NCI-H2107 treated with DMSO at 0.1 percent for 48 hours (cell line): ENCODE measurements at regions not wholly inside any gene's neighbourhood (a gene's known extent, or its start where the extent isn't known, plus 50 kb on each side); places are given as distances from the start of the nearest gene placed in this dataset.

Experiments
- DNase-seq: peaks from one replicate; lab custom pipeline; 2025; ENCODE audit not compliant: unreplicated experiment; lab: John Stamatoyannopoulos, UW

GRCh38 chr4:4641661-4642495, 100.0 kb upstream of the STX18 start:
- DNase-seq: no peak

DNA sequence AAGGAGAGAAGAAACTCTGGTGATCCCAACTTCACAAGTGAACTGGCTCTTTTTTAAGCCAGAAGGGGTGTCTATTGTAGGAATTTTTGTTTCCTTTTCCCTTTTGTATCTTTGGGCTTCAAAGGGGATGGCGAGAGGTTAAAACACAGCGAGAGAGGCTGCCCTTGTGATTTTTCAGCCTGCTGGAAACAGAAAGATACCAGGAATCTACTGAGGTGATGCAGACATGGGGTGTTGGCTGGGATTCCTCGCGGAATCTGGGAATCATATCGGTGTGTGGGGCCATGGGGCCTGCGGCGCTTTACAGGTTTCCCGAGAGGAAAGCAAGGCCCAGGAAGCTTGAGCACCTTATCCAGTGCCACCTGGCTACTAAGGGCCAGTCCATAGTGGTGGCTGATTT, 99.4 kb upstream of the STX18 start:
- DNase-seq: no peak

DNA sequence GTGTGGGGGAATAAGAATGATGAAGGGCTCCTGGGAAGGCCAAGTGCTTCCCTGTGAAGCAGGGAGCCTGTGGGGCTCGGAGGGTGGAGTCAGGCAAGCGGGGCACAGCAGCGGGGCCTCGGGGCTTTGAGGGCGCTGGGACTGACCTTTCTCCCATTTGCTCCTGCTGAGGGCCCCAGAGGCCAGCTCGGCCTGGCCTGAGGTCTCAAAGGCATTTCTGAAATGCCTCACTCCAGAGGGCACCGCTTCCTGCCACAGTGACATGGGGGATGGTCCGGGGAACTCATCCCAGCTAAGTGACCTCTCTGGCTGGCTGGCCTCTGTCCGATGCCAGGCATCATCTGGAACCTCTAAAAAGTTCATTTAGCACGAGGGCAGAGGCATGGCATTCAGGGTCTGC, 98.8 kb upstream of the STX18 start:
- DNase-seq: no peak

DNA sequence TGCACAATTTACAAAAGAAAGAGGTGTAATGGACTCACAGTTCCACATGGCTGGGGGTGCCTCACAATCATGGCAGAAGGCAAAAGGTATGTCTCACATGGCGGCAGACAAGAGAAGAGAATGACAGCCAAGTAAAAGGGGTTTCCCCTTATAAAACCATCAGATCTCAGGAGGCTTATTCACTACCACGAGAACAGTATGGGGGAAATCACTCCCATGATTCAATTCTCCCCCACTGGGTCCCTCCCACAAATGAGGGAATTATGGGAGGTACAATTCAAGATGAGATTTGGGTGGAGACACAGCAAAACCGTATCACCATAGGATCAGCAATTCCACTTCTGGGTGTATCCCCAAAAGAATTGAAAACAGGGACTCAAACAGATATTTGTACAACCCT, 97.5 kb upstream of the STX18 start:
- no peak for DNase-seq

GRCh38 chr4:4637710-4638109, 95.9 kb upstream of the STX18 start:
- no peak for DNase-seq

- no peak for DNase-seq
Observed at GRCh38 chr4:4633431-4633830, 91.6 kb upstream of the STX18 start.

GRCh38 chr4:4631150-4631549, 89.3 kb upstream of the STX18 start:
- DNase-seq: no peak

DNA sequence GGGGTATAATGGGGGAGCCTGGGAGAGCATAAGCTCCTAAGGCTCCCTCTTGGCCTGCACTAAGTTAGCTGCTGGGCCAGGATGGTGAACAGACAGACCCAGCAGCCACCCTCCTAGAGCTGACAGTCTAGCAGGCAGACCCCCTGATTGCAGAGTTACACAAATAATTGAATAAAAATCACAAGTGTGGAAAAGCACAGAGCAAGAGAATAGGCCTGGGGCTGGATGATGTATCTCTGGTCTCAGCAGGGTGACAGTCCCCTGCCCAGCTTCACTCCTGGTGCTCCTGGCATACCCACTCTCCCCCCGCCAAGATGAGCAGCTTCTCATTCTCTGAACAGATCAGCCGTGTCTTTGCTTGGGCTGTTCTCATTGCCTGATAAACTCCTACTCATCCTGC, 86.1 kb upstream of the STX18 start:
- DNase-seq: no peak

DNA sequence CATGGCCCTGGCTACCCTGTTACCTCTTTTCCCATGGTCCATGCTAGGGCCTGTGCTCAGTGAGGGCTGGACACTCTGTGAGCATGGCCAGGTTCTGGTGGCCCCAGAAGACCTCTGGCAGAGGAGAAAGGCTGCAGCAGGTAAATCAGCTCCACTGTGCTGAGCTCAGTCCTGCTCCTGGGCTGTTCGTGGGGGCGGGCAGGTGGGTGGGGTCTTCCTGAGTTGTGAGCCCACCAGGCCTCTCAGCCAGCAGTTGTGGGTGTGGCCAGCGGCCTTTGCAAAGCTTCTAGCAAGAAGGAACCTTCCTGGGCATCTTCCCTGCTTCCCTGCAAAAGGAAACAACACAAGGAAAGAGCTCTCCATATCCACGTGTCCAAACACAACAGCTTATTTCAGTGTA, 85.3 kb upstream of the STX18 start:
- DNase-seq: no peak

GRCh38 chr4:4625488-4625887, 83.6 kb upstream of the STX18 start:
- no peak for DNase-seq

DNA sequence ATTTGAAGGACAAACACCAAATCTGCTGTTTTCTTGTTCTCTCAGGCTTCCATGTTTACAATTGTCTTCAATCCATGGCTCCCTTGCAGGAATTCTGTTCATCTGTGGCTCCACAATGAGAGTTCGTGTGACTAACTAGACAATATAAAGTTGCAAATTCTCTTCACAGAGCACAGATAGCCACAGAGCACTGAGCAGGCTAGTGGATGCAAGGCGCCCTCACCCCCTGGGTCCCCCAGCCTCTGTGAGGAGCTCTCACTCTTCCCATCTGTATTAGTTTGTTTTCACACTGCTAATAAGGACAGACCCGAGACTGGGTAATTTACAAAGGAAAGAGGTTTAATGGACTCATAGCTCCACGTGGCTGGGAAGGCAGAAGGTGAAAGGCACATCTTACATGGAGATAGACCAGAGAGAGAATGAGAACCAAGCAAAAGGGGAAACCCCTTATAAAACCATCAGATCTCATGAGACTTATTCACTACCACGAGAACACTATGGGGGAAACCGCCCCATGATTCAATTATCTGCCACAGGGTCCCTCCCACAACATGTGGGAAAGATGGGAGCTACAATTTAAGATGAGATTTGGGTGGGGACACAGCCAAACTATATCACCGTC, 82.5 kb upstream of the STX18 start:
- no peak for DNase-seq

DNA sequence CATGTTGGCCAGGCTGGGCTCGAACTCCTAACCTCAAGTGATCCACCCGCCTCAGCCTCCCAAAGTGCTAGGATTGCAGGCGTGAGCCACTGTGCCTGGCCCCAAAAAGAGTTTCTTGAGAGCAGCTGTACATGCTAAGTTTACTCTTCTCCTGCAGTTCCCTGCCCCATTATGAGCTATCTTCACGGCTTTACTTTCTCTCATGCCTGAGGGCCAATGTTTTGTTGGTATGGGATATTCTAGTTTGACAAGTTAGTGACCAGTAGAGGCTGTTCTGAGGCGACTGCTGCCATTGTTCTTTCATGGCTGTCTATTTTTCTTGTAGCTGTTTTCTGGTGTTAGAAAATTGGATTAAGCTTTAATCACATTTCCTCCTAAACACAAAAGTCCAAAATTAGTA, 78.0 kb upstream of the STX18 start:
- DNase-seq: no peak

DNA sequence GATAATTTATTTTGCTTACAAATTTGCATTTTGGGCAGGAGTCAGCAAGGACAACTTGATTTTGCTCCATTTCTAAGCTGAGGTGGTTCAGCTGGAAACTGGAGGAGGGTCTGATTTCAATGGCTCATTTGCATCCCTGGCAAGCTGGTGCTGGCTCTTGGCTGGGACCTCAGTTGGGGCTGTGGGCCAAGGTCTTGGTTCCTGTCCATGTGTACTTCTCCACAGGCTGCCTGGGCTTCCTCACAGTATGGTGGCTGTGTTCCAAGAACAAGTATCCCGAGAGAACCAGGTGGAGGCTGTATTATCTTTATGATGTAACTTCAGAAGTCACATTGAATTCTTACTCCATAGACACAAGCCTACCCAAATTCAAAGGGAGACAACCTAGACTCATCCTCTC, 77.0 kb upstream of the STX18 start:
- no peak for DNase-seq

GRCh38 chr4:4614925-4615678, 73.3 kb upstream of the STX18 start:
- DNase-seq: no peak

DNA sequence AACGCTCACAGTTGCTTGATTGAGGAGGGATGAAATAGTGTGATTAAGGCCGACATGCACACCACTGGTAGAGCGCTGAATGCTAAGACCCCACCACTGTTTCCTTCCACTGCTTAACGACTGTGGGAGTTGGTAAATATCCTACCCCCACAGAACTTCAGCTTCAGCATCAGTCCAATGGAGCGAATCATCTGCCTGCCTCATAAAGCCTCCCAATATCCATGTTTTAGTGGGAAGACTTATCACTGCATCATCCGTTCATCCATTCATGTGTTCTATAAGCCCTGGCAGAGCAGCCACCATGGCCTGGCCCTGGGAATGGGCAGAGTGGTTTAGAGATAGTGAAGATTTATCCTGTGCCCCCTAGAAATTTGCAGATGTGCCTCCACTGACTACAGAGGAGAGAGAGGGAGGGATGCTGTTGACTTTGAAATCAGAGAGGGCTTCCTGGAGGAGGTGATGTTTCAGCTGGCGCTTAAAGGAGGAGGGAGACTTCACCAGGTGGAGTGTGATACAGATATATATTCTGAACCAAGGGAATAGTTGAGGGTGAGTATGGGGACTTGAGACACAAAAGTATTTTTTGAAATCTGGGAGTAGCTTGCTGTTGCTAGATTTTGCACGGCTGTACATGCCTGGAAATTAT, 71.9 kb upstream of the STX18 start:
- DNase-seq: no peak

DNA sequence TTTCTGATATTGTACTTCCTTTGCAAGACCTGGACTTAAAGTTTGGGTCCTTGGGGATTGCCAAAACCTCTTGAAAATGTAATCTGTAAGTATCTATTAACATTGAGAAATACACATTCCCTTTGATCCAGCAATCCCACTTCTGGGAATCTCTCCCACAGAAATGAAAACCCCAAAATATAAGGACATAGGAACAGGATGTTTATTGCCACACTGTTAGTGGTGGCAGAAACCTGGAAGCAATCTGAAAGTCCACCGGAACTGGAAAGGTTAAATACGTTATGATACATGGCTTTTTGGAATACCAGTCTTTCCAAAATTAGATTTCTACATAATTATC, 71.2 kb upstream of the STX18 start:
- DNase-seq: no peak

- no peak for DNase-seq
Observed at GRCh38 chr4:4610672-4611071, 68.8 kb upstream of the STX18 start.

DNA sequence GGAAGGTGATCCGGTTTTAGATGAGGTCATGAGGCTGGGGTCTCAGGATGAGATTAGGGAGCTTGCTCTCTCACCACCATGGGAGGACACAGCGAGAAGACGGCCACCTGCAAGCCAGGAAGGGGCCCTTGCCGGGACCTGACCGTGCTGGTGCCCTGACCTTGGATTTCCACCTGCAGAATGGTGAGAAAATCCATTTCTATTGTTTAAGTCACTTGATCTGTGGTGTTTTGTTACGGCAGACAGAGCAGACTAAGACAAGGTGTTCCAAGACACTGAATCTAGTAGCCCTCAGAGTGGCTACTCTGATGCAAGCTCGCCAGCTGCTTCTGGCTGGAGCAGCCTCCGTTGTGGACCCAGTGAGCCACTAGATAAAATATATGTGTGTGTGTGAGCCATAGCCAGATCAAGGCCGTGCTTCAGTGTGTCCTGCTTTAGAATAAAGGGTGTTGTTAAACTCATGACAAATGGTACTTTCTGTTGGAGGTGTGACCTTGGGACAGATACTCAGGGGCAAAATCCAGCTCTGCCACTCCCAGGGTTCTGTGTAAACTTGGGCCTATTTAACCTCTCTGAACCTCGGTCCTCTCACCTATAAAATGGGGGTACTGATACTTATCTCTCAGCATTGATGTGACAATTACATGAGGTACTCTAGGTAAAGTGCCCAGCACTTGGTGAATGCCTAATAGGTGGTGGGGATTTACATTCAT, 67.9 kb upstream of the STX18 start:
- DNase-seq: no peak

- DNase-seq: no peak
Observed at GRCh38 chr4:4608214-4608537, 66.3 kb upstream of the STX18 start.

DNA sequence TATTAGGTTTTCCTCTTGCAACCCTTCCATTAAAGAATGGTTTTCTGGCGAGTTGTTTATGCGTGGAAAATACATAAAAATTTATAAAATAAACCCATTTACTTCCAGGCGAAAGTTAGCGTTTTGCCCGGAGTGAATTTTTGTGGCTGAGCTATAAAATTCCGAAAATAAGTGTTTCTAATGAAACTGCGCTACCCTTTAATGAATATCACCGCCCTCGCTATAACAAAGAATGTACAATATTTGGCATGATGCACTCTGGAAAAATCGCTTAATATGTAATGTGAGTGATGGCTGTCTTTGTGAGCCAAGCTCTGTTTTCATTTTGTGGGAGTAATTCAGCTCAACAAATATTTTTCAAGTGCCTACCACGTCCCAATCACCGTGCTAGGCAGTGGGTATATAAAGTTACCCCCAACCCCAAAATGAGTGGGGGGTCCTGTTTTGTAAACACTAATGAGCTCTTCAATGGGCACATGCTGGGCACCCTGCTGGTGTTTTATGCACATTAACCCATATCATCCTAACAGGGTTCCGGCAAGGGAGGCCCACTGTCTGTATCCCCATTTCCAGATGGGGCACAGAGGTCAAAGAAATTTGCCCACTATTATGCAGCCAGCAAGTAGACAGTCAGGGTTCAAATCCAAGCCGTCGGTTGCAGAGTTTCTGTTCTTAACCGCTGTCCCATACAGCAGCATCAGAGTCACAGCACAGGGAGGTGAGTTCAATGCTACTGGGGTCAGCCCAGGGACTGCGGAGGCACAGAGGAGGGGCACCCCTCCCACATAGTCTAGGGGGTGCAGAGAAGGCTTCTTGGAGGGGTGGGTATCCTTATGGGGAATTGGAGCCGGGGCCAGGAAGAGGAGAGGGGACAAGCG, 65.7 kb upstream of the STX18 start:
- DNase-seq: no peak
